ENCODE measurements at regions not wholly inside any gene's neighbourhood (a gene's known extent, or its start where the extent isn't known, plus 50 kb on each side); places are given as distances from the start of the nearest gene placed in this dataset.

DNA sequence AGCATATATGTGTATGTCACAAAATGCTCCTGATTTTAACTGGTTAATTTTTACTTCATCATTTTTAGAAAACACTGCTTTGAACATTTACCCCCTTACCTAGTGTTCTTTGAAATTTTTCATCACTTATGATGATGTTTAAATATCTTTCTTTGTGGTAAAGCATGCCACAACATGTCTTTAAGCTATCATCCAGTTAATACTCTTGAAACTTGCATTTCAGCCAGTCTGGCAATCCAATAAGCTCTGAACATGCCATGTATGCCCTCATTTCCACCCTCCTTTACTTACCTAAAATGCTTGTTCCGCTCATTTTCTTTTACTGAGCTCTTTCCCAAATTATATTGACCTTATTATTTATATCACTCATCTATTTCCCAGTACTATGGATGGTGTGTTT is 581.2 kb downstream of the RAPGEF2 start:
- TF ChIP-seq, protein P1, sequence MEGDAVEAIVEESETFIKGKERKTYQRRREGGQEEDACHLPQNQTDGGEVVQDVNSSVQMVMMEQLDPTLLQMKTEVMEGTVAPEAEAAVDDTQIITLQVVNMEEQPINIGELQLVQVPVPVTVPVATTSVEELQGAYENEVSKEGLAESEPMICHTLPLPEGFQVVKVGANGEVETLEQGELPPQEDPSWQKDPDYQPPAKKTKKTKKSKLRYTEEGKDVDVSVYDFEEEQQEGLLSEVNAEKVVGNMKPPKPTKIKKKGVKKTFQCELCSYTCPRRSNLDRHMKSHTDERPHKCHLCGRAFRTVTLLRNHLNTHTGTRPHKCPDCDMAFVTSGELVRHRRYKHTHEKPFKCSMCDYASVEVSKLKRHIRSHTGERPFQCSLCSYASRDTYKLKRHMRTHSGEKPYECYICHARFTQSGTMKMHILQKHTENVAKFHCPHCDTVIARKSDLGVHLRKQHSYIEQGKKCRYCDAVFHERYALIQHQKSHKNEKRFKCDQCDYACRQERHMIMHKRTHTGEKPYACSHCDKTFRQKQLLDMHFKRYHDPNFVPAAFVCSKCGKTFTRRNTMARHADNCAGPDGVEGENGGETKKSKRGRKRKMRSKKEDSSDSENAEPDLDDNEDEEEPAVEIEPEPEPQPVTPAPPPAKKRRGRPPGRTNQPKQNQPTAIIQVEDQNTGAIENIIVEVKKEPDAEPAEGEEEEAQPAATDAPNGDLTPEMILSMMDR (IDR thresholded peaks at IDR 0.05), result no peak
- TF ChIP-seq EP300 (IDR thresholded peaks at IDR 0.05) (no peak), ZFP36 (IDR thresholded peaks at IDR 0.05; ENCODE audit: borderline replicate concordance, partially characterized antibody) (no peak), JUNB (IDR thresholded peaks at IDR 0.05) (no peak), ESRRA (IDR thresholded peaks at IDR 0.05; ENCODE audit: borderline replicate concordance, low read length) (no peak), POLR2A (IDR thresholded peaks at IDR 0.05; ENCODE audit: low read length) (no peak)
- TF ChIP-seq, protein P2, sequence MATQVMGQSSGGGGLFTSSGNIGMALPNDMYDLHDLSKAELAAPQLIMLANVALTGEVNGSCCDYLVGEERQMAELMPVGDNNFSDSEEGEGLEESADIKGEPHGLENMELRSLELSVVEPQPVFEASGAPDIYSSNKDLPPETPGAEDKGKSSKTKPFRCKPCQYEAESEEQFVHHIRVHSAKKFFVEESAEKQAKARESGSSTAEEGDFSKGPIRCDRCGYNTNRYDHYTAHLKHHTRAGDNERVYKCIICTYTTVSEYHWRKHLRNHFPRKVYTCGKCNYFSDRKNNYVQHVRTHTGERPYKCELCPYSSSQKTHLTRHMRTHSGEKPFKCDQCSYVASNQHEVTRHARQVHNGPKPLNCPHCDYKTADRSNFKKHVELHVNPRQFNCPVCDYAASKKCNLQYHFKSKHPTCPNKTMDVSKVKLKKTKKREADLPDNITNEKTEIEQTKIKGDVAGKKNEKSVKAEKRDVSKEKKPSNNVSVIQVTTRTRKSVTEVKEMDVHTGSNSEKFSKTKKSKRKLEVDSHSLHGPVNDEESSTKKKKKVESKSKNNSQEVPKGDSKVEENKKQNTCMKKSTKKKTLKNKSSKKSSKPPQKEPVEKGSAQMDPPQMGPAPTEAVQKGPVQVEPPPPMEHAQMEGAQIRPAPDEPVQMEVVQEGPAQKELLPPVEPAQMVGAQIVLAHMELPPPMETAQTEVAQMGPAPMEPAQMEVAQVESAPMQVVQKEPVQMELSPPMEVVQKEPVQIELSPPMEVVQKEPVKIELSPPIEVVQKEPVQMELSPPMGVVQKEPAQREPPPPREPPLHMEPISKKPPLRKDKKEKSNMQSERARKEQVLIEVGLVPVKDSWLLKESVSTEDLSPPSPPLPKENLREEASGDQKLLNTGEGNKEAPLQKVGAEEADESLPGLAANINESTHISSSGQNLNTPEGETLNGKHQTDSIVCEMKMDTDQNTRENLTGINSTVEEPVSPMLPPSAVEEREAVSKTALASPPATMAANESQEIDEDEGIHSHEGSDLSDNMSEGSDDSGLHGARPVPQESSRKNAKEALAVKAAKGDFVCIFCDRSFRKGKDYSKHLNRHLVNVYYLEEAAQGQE (IDR thresholded peaks at IDR 0.05), result no peak
- TF ChIP-seq, protein P3, sequence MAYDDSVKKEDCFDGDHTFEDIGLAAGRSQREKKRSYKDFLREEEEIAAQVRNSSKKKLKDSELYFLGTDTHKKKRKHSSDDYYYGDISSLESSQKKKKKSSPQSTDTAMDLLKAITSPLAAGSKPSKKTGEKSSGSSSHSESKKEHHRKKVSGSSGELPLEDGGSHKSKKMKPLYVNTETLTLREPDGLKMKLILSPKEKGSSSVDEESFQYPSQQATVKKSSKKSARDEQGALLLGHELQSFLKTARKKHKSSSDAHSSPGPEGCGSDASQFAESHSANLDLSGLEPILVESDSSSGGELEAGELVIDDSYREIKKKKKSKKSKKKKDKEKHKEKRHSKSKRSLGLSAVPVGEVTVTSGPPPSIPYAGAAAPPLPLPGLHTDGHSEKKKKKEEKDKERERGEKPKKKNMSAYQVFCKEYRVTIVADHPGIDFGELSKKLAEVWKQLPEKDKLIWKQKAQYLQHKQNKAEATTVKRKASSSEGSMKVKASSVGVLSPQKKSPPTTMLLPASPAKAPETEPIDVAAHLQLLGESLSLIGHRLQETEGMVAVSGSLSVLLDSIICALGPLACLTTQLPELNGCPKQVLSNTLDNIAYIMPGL (CRISPR knock-in tag; IDR thresholded peaks at IDR 0.05; ENCODE audit: borderline replicate concordance), result no peak
